IMR-90 (cell line): ENCODE measurements at regions not wholly inside any gene's neighbourhood (a gene's known extent, or its start where the extent isn't known, plus 50 kb on each side); places are given as distances from the start of the nearest gene placed in this dataset.

ENCODE experiments used
- ATAC-seq: fragments of 200-7000 bp; cut with Tn5 transposase; 2 replicates; pipeline ENCODE4 v1.9.1; 2020; ENCODE audit warnings: low read depth, mild to moderate bottlenecking, moderate library complexity
- BruUV-seq: library from RNA; stranded (reverse); fragments of 400-500 nt; replicated peaks from 2 replicates; lab custom pipeline; 2021; lab: Mats Ljungman, UMichigan
- CTCF ChIA-PET: fragments of 300-600 bp; formaldehyde crosslinking; extraction: SDS; loops from one replicate; lab custom pipeline; 2021; ENCODE audit warnings: antibody characterized with exemption; lab: Yijun Ruan, JAX
- POLR2A ChIA-PET: fragments of 300-600 bp; sonication (Branson Sonifier 250); formaldehyde crosslinking; loops from one replicate; lab custom pipeline; 2022; ENCODE audit warnings: antibody characterized with exemption; ENCODE audit not compliant: unreplicated experiment; lab: Charles Lee
- DNase-seq: peaks from one replicate; pipeline ENCODE4 v3.0.0; 2013
- H2AFZ ChIP-seq: replicated peaks from 2 replicates; pipeline ENCODE3; 2013; ENCODE audit warnings: low read length, mild to moderate bottlenecking; ENCODE audit not compliant: poor library complexity
- H2AK5ac ChIP-seq: 2 replicates; pipeline ENCODE4 v1.6.1; 2013; ENCODE audit warnings: low read depth, low read length, inconsistent platforms
- H2AK9ac ChIP-seq: replicated peaks from 2 replicates; pipeline ENCODE3; 2013; ENCODE audit warnings: mild to moderate bottlenecking, low read depth, low read length, moderate library complexity; ENCODE audit not compliant: poor library complexity
- H2BK120ac ChIP-seq: 2 replicates; pipeline ENCODE4 v1.6.1; 2013; ENCODE audit warnings: low read depth, low read length, inconsistent platforms
- H2BK15ac ChIP-seq: 3 replicates; pipeline ENCODE4 v1.6.1; 2013; ENCODE audit warnings: low read depth, low read length, inconsistent platforms
- H2BK20ac ChIP-seq: 2 replicates; pipeline ENCODE4 v1.6.1; 2013; ENCODE audit warnings: low read depth, mild to moderate bottlenecking, inconsistent platforms, low read length, moderate library complexity
- H2BK5ac ChIP-seq: 2 replicates; pipeline ENCODE4 v1.6.1; 2013; ENCODE audit warnings: mild to moderate bottlenecking, low read depth, low read length, inconsistent platforms; ENCODE audit not compliant: poor library complexity, severe bottlenecking
- H3K14ac ChIP-seq: replicated peaks from 2 replicates; pipeline ENCODE4 v1.6.1; 2013; ENCODE audit warnings: low read depth, low read length, inconsistent platforms
- H3K18ac ChIP-seq: 2 replicates; pipeline ENCODE4 v1.6.1; 2013; ENCODE audit warnings: low read depth, low read length, control low read depth
- H3K23ac ChIP-seq: 2 replicates; pipeline ENCODE4 v1.6.1; 2013; ENCODE audit warnings: low read depth, low read length, inconsistent platforms
- H3K27ac ChIP-seq: 2 replicates; pipeline ENCODE4 v1.5.1; 2013; ENCODE audit warnings: mild to moderate bottlenecking, control low read depth, low read length; ENCODE audit not compliant: insufficient read depth
- H3K27me3 ChIP-seq: 2 replicates; pipeline ENCODE4 v1.6.1; 2013; ENCODE audit warnings: low read length; ENCODE audit not compliant: control insufficient read depth, insufficient read depth
- H3K36me3 ChIP-seq: 2 replicates; pipeline ENCODE4 v1.6.1; 2013; ENCODE audit warnings: low read length, mixed read lengths; ENCODE audit not compliant: control insufficient read depth, insufficient read depth
- H3K4ac ChIP-seq: 2 replicates; pipeline ENCODE4 v1.6.1; 2013; ENCODE audit warnings: low read depth, low read length, inconsistent platforms
- H3K4me1 ChIP-seq: 2 replicates; pipeline ENCODE4 v1.6.1; 2013; ENCODE audit warnings: low read length, mixed read lengths; ENCODE audit not compliant: control insufficient read depth, insufficient read depth
- H3K4me2 ChIP-seq: 2 replicates; pipeline ENCODE4 v1.6.1; 2013; ENCODE audit warnings: low read depth, mild to moderate bottlenecking, control low read depth, low read length, moderate library complexity
- H3K4me3 ChIP-seq: 2 replicates; pipeline ENCODE4 v1.5.1; 2013; ENCODE audit warnings: low read depth, mild to moderate bottlenecking, control low read depth, low read length, moderate library complexity; ENCODE audit not compliant: insufficient read depth
- H3K56ac ChIP-seq: 2 replicates; pipeline ENCODE4 v1.6.1; 2013; ENCODE audit warnings: low read length, inconsistent platforms; ENCODE audit not compliant: insufficient read depth; ENCODE audit errors: extremely low read depth
- H3K79me1 ChIP-seq, 2 experiments: 2 replicates each; pipeline ENCODE4 v1.6.1; 2013; ENCODE audit warnings: low read length in 2 of 2, inconsistent platforms in 1 of 2, low read depth in 1 of 2
- H3K9ac ChIP-seq: 2 replicates; pipeline ENCODE4 v1.6.1; 2013; ENCODE audit warnings: low read depth, low read length, control low read depth
- H3K9me1 ChIP-seq: 2 replicates; pipeline ENCODE4 v1.6.1; 2013; ENCODE audit warnings: low read length, inconsistent platforms; ENCODE audit not compliant: insufficient read depth
- H3K9me3 ChIP-seq: 2 replicates; pipeline ENCODE4 v1.6.1; 2013; ENCODE audit warnings: low read length; ENCODE audit not compliant: control insufficient read depth, insufficient read depth
- H4K20me1 ChIP-seq: 2 replicates; pipeline ENCODE4 v1.6.1; 2013; ENCODE audit warnings: low read length, inconsistent platforms; ENCODE audit not compliant: insufficient read depth
- H4K5ac ChIP-seq: 2 replicates; pipeline ENCODE4 v1.6.1; 2013; ENCODE audit warnings: mild to moderate bottlenecking, low read depth, low read length, control low read depth
- H4K8ac ChIP-seq, 2 experiments: 2 replicates each; pipeline ENCODE4 v1.6.1; 2013; ENCODE audit warnings: low read depth in 2 of 2, low read length in 2 of 2, control low read depth in 1 of 2, inconsistent platforms in 1 of 2
- H4K91ac ChIP-seq: 2 replicates; pipeline ENCODE4 v1.6.1; 2013; ENCODE audit warnings: low read depth, low read length, inconsistent platforms; ENCODE audit not compliant: insufficient read depth
- BHLHE40 ChIP-seq: fragments of 150-350 bp; IDR thresholded peaks from 2 replicates; pipeline ENCODE4 v1.6.1; 2016; ENCODE audit warnings: mild to moderate bottlenecking, low read depth, low read length
- CEBPB ChIP-seq: IDR thresholded peaks from 2 replicates; pipeline ENCODE4 v1.6.1; 2012; ENCODE audit warnings: low read depth, low read length, improper control_type of control experiment
- CHD1 ChIP-seq: IDR thresholded peaks from 2 replicates; pipeline ENCODE4 v1.6.1; 2012; ENCODE audit warnings: low read depth, low read length, improper control_type of control experiment
- CTCF ChIP-seq: conservative IDR thresholded peaks from 2 replicates; pipeline ENCODE4 v1.5.1; 2012; ENCODE audit warnings: mild to moderate bottlenecking, low read depth, low read length, improper control_type of control experiment
- FOS ChIP-seq: fragments of 150-350 bp; IDR thresholded peaks from 2 replicates; pipeline ENCODE4 v1.6.1; 2016; ENCODE audit warnings: low read depth, low read length
- MAFK ChIP-seq: IDR thresholded peaks from 2 replicates; pipeline ENCODE4 v1.6.1; 2012; ENCODE audit warnings: low read depth, low read length, improper control_type of control experiment
- MAZ ChIP-seq: IDR thresholded peaks from 2 replicates; pipeline ENCODE4 v1.6.1; 2012; ENCODE audit warnings: low read depth, mild to moderate bottlenecking, low read length, improper control_type of control experiment, moderate library complexity, borderline replicate concordance
- MXI1 ChIP-seq: IDR thresholded peaks from 2 replicates; pipeline ENCODE4 v1.6.1; 2012; ENCODE audit warnings: low read depth, mild to moderate bottlenecking, low read length, moderate library complexity, borderline replicate concordance
- NFE2L2 ChIP-seq: fragments of 150-350 bp; IDR thresholded peaks from 2 replicates; pipeline ENCODE4 v1.6.1; 2016; ENCODE audit warnings: low read depth, mild to moderate bottlenecking, low read length
- POLR2A ChIP-seq: IDR thresholded peaks from 2 replicates; pipeline ENCODE4 v1.6.1; 2012; ENCODE audit warnings: mild to moderate bottlenecking, low read depth, low read length
- RAD21 ChIP-seq: IDR thresholded peaks from 2 replicates; pipeline ENCODE4 v1.6.1; 2012; ENCODE audit warnings: low read length, improper control_type of control experiment
- RCOR1 ChIP-seq: IDR thresholded peaks from 2 replicates; pipeline ENCODE4 v1.6.1; 2012; ENCODE audit warnings: mild to moderate bottlenecking, low read length, improper control_type of control experiment; ENCODE audit not compliant: insufficient replicate concordance
- RFX5 ChIP-seq: IDR thresholded peaks from 2 replicates; pipeline ENCODE4 v1.8.0; 2012; ENCODE audit warnings: low read depth, mild to moderate bottlenecking, low read length, moderate library complexity
- SMC3 ChIP-seq: fragments of 150-350 bp; IDR thresholded peaks from 2 replicates; pipeline ENCODE4 v1.6.1; 2016; ENCODE audit warnings: low read depth, mild to moderate bottlenecking, antibody characterized with exemption, low read length, moderate library complexity
- WGBS, 2 experiments: methylation state at CpG; one replicate each; pipeline versions ENCODE4 v1.1.5 to v1.1.7; 2013; ENCODE audit warnings: missing lambda C conversion rate in 2 of 2; ENCODE audit not compliant: insufficient read length in 1 of 2; ENCODE audit errors: extremely low coverage in 2 of 2; 5-methylcytosine and 5-hydroxymethylcytosine counted together
- dilution Hi-C: fragments of 300-500 bp; cut with HindIII; formaldehyde crosslinking; loops from one replicate; pipeline ENCODE4 v1.14.3; 2018; ENCODE audit warnings: low sequenced_read_pairs; ENCODE audit not compliant: unreplicated experiment
- in situ Hi-C: fragments of 300-500 bp; cut with MboI; formaldehyde crosslinking; loops from 3 replicates; pipeline ENCODE4 v1.14.3; 2019; ENCODE audit warnings: low sequenced_read_pairs, inconsistent platforms, mixed read lengths
- intact Hi-C: fragments of 100-400 bp; cut with micrococcal nuclease; formaldehyde crosslinking; loops from 2 replicates; pipeline ENCODE4 v1.10.0; 2022
- TF ChIP-seq, protein P1 (sequence below): fragments of 150-350 bp; IDR thresholded peaks from 2 replicates; pipeline ENCODE4 v1.6.1; 2016; ENCODE audit warnings: low read depth, mild to moderate bottlenecking, low read length, moderate library complexity, borderline replicate concordance
- TF ChIP-seq, protein P2 (sequence below): fragments of 150-350 bp; IDR thresholded peaks from 2 replicates; pipeline ENCODE4 v1.6.1; 2017; ENCODE audit warnings: mild to moderate bottlenecking, antibody characterized with exemption, low read length, low read depth

GRCh38 chr5:165404917-165405316 lies 1899.5 kb downstream of the MAT2B start:
- H3K18ac ChIP-seq, result no peak overlapping the region; the same call in 1 of the 2 replicates
- no peak overlapping the region for H2AK5ac ChIP-seq
- no peak overlapping the region for H3K9ac ChIP-seq
- no peaks in the 10 kb centered on the region for H3K79me1 ChIP-seq
- no peaks in the 10 kb centered on the region for H3K36me3 ChIP-seq
- DNase-seq (no peak), ATAC-seq (no peak)
- H2AK9ac ChIP-seq, result no peak overlapping the region
- POLR2A ChIA-PET, result no interaction called here
- no peaks in the 10 kb centered on the region for H3K4me1 ChIP-seq
- no peak overlapping the region for H3K14ac ChIP-seq
- no peaks in the 10 kb centered on the region for H3K9me1 ChIP-seq
- H3K4me3 ChIP-seq, result no peak overlapping the region
- CTCF ChIA-PET, result no interaction called here
- no peak overlapping the region for H2BK15ac ChIP-seq
- no peak overlapping the region for H3K23ac ChIP-seq
- no peak overlapping the region; the same call in 1 of the 2 replicates for H3K27ac ChIP-seq
- no peak overlapping the region for H4K8ac ChIP-seq
- dilution Hi-C loops (no loop called here), in situ Hi-C loops (no loop called here), intact Hi-C loops (no loop called here)
- no peak overlapping the region for H4K91ac ChIP-seq
- no peak overlapping the region for H2AFZ ChIP-seq
- no peak overlapping the region for H3K4ac ChIP-seq
- no TSS peak for BruUV-seq
- H2BK120ac ChIP-seq, result no peak overlapping the region
- H3K27me3 ChIP-seq, result no peaks in the 10 kb centered on the region
- H2BK20ac ChIP-seq, result no peak overlapping the region
- no peak overlapping the region for H3K4me2 ChIP-seq
- WGBS, 2 experiments, result no CpG with 5 or more reads among the region's 2 CpGs
- no peaks in the 10 kb centered on the region for H4K20me1 ChIP-seq
- no peak overlapping the region for H3K56ac ChIP-seq
- no peaks in the 10 kb centered on the region for H3K9me3 ChIP-seq
- no peak overlapping the region for H2BK5ac ChIP-seq
- no peak for TF ChIP-seq RCOR1
- TF ChIP-seq BHLHE40, result no peak
- no peak for TF ChIP-seq MXI1
- TF ChIP-seq CTCF, result no peak
- no peak for TF ChIP-seq FOS
- TF ChIP-seq MAZ, result no peak
- no peak for TF ChIP-seq POLR2A
- no peak for TF ChIP-seq NFE2L2
- no peak for TF ChIP-seq CHD1
- TF ChIP-seq, protein P1, sequence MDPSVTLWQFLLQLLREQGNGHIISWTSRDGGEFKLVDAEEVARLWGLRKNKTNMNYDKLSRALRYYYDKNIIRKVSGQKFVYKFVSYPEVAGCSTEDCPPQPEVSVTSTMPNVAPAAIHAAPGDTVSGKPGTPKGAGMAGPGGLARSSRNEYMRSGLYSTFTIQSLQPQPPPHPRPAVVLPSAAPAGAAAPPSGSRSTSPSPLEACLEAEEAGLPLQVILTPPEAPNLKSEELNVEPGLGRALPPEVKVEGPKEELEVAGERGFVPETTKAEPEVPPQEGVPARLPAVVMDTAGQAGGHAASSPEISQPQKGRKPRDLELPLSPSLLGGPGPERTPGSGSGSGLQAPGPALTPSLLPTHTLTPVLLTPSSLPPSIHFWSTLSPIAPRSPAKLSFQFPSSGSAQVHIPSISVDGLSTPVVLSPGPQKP, result no peak
- TF ChIP-seq CEBPB, result no peak
- TF ChIP-seq SMC3, result no peak
- TF ChIP-seq MAFK, result no peak
- no peak for TF ChIP-seq RAD21
- TF ChIP-seq RFX5, result no peak
- TF ChIP-seq, protein P2, sequence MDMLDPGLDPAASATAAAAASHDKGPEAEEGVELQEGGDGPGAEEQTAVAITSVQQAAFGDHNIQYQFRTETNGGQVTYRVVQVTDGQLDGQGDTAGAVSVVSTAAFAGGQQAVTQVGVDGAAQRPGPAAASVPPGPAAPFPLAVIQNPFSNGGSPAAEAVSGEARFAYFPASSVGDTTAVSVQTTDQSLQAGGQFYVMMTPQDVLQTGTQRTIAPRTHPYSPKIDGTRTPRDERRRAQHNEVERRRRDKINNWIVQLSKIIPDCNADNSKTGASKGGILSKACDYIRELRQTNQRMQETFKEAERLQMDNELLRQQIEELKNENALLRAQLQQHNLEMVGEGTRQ, result no peak
- no peak overlapping the region for H4K5ac ChIP-seq
